ENCODE measurements at regions not wholly inside any gene's neighbourhood (a gene's known extent, or its start where the extent isn't known, plus 50 kb on each side); places are given as distances from the start of the nearest gene placed in this dataset.

DNA sequence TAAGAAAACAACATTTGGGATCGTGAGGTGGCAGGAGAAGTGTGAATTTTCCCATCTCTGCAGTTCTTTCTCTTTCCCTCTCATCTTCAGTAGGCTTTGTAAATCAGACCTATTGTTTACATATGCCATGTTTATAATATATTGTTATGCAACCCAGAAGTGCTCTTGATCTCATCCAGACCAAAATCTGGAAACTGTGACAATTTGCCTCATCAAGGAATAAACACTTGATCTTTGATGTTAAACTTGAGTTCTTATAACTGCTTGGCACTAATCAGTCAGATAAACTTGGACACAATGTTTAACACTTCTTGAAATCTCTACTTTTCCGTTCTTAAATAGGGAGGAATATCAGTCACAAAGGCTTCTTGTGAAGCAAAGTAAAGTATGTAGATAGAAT is 384.7 kb downstream of the DMRT2 start:
- DNase-seq: no peak

DNA sequence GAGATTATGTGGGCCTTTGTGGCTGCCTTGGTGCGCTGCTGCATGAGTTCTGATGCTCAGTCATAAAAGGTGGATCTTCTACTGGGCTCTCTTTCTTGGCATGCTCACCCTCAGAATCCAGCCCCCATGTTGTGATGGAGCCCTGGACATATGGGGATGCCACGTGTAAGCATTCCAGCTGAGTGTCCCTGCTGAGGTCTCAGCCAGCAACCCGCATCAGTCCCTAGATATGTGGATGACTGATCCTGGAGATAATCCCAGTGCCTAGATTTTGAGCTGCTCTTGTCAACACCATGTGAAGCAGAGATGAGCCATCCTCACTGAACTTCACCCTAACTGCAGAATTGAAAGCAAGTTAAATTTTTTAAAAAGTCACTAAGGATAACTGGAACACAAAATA is 390.1 kb downstream of the DMRT2 start:
- DNase-seq: no peak

DNA sequence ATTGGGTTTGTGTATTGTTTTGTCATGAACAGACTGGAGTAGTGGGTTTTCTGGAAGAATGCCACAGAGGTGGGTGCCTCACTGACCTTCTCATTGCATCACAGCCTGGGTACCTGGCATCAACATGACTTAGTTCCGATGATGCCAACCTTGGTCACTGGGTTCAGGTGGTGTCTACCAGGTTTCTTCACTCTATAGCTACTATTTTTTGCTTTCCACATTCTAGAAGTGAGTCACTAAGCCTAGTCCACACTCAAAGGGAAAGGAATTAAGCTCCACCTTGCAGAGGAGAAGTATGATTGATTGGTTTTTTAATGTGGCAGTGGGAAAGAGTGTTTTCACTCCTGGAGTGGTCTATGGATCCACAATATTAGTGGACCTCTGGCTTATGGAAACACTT is 391.9 kb downstream of the DMRT2 start:
- DNase-seq: no peak

DNA sequence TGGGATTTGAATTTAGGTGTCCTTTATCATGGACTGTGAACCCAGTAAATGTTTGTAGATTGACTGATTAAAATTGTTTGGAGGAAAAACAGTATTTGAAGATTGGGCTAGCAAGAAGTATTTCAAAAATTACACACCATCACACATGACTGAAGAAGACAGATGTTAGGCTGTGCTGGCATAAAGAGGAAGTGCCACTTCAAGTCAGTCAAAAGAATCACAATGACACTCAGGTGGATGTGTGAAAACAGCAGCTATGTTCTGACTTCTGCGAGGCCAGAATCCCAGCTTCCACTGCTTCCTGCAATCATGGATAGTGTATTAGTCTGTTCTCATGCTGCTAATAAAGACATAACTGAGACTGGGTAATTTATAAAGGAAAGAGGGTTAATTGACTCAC is 393.3 kb downstream of the DMRT2 start:
- DNase-seq: no peak

DNA sequence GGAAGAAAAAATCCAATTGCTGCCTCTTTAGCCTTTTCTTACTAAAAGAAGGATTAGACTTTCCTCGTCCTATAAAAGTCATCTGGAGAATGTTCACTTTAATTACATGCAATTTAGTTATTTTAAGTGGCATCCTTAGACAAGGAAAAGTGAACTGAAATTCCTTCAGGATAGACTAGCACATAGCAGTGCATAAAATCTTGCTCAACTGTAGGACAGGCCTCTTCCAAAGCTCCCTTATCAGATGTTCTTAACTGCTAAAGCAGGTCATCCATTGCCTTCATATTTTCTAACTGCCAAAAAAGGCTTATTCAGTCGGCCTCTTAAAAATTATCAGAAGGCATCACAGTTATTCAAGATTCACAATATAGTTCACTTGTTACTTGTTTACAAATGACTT is 396.5 kb downstream of the DMRT2 start:
- DNase-seq: no peak

DNA sequence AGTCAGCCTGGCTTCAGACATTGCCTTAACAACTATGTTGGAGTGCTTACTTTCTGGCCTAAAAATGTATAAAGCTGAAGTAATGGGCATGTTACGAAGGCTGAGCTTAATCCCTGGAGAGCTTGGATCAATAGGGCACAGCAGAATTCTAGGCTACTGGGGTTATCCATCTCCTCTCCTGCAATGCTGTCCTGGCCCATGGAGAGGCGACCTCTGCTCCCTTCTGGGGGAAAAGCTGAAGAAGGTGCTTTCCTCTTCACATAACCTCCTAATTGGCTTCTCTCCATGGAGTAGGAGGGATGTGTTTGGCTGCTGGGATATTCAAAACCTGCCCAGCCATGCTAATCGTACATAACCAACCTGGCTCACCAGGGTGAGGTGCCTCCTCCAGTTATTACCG is 403.5 kb downstream of the DMRT2 start:
- DNase-seq: no peak

DNA sequence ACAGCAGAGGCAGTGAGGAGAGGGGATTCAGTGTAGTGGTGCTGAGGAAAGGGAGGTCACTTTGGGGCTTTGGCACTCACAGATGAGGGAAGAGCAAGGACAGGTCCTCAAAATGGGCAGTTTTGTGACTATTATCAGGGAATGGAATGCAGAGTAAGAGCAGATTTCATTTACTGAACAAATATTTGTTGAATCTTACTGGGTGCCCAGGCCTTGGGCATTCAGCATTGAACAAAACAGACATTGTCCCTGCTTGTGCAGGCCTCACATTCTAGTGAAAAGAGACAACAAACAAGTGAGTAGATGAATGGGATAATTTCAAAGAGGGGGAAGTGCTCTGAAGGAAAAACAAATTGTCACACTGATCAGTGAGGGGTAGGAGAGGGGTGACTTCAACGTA is 404.1 kb downstream of the DMRT2 start:
- DNase-seq: no peak

DNA sequence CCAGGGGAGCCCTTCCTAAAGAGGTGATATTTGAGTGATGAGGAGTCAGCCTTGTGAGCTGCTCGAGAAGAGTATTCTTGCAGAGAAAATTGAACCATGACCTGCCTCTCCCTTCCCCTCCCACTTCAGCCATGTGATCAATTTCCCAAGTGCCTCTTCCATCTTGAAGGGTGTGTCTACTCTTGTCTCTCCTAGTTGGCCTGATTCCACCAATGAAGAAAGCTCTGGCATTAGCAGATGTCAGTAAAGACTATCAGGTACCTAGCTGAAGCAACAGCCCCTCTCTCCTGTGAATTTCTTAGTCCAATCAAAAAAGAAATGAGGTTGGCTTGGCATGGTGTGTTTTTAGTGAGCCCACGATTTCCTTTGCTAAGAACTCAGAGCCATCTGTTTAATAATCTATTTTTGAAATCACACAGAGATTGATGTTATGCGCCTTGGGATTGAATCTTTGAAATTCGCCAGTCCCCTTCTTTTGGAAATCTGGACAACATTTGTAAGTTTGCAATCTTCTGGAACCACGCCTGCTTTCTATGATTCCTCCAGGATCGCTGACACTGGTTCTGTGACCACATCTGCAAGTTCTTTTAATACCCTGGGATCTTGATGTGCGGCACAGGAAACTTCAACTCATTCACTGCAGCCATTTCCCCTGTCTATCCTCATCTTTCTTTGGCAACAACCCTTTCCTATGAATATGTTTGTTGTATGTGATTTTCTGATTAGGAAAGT is 404.6 kb downstream of the DMRT2 start:
- DNase-seq: no peak

DNA sequence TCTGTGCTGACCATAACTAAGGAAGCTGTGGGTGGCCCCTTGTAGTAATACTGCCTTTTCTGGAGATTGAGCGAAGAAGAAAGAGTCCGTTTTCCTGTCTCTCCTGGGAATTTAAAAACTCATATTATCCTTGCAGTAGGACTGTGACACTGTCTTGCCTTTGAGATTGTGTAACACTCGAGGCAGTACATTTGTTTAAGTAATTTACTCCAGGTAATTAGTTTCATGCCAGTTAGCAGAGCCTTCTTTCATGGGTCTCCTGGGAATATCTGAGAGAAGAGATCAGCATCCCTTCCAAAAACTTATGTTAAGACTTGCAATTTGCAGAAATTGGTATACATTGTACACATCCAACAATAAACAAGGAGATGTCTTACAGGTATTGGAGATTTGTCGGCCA is 405.6 kb downstream of the DMRT2 start:
- DNase-seq: no peak

DNA sequence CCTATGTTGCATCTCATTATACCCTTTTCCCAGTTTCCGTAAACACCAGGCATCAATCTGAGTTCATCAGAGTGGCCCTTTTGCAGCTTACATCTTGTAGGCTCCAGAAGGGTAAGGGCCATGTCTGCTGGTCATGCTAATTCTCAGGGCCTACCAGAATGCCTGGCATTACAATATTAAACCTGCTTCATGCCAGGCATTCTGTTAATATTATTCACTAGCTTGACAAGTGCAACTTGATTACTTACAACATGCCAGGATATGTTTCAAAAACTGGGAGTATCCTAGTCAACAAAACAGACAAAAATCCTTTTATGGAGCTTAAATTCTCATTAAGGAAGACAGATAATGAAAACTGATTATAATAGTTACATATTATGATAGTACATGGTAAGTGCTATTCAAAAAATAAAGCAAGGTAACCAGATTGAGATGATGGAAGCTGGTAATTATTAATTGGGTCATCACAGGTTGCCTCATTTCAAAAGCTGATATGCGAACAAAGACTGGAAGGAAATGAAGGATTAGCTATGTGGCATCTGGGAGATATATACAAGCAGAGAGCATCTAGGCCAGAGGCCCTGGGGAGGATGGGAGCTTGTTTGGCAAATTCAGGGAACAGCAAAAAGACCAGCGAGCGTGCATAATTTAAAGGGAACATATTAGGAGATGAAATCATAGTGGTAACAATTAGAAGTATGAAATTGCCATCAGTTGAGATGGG is 406.3 kb downstream of the DMRT2 start:
- no peak for DNase-seq

DNA sequence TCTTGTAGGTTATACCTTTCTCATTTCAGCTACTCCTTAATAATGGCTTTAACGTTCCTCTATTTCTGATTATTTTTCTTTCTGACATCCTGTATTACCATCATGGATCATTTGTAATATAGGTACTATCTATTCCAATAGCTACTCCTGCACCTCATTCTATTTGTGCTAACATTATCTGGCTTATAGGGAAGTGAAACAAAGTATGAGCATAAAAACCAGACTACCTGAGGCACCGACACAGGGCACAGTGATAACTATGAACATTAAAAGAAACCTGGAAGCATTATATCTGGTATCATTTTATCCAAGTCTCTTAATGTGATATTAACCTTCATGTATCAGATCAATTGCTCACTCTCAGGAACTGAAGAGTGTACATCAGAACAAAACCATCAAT is 407.3 kb downstream of the DMRT2 start:
- no peak for DNase-seq

DNA sequence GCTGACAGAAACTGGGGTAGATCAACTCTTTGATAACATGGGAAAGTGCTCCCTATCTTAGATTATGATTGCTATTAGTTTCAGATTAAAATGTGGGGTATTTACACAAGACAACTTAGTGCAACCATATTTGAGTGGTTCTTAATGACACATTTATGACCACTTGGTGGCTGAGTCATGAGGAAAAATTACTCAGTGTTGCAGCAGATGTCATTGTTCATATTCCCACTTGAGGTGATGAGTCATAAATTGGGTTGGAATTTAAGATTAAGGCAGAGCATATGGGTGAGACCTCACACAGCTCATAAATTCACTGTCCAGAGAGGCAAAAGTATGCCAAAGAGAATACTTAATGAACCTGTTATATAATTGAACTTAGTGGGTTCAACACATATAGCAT is 408.3 kb downstream of the DMRT2 start:
- DNase-seq: no peak

DNA sequence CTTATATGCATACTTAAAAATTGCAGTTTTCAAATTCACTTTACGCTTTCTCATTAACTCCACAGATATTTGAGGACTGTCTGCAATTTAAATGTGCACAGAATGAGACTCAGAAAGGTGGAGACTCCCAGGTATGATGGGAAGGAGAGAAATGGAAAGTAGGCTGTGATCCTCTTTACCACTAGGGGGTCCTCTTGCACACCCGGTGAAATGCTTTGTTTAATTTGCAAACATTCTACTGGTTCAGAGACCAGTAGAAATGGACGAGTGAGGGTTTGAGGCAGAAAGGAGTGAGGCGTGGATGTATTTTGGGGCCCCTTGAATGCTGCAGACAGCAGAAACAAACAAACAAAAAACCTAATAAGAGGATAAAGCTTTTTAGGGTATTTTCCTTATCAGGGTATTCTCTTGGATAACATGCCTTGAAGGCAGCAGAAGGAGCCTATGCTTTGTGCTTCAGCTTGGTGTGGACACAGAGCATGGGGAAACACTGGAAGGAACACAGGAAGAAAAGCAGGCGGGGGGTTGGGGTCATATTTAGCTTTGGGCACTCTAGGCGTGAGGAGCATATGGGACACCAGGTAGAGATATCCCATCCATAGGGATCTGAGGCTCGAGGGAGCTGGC is 410.1 kb downstream of the DMRT2 start:
- DNase-seq: no peak

DNA sequence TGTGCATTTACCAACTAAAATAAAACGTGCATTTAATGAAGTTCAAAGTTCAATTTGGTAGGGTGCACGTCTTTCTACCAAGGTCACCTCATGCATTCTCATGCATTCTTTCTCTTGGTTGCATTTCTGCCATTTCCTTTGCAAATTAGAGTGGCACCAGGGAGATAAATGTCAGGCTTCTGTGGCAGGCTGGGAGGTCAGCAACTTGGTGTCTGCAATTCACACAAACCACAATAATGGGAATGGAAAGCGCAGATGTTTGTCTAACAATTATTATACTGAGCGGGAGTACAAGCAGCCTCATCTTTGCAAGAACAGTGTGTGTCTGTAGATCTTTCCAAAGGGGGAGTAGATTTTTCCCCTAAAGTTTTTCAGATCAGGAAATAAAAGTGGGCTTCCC is 411.7 kb downstream of the DMRT2 start:
- DNase-seq: no peak

DNA sequence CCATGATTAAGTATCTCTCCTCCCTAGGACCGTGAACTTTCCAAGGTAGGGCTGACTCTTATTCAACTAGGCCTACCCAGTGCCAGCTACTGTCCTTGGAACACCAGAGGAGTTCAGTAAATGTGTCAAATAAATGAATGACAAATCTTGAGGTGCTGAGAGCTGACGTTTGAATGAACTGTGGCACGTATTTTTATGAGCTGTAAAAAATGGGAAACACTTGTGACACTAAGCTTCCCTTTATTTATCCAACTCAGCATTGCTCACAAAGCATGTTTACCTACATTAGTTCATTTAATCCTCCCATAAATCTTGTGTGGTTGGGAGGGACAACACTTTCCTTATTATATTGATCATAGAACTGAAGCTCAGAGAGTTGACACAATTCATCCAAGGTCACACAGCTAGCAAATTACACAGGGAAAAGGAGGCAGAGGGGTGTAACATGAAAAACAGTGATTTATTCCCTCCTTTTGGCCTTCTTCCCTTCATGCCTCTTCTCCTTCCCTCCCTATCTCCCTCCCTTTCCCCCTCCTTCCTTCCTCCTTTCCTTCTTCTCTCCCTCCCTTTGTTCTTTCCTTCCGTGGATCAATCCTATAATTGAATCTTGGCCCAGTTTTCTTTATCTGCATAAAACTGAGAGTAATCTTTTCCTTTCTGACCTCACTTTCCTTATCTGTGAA is 412.6 kb downstream of the DMRT2 start:
- no peak for DNase-seq

DNA sequence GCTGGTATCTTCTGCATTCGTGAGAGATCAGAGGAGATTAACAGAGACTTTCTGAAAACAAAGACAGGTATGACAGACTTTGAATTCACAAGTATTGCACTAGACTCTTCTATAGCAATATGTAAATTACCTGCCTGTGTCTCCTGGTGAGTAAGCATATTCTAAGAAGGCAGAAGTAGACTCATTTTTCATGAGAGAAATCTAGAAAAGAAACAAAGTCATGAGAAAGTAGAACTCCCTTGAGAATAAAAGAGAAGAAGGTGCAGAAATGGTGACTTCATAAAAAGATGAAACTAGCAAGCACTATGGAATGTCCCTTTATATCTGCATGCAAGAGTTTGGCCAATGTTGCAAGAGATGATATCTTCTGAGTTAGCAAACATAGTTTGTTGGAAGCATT is 419.8 kb downstream of the DMRT2 start:
- DNase-seq: no peak

DNA sequence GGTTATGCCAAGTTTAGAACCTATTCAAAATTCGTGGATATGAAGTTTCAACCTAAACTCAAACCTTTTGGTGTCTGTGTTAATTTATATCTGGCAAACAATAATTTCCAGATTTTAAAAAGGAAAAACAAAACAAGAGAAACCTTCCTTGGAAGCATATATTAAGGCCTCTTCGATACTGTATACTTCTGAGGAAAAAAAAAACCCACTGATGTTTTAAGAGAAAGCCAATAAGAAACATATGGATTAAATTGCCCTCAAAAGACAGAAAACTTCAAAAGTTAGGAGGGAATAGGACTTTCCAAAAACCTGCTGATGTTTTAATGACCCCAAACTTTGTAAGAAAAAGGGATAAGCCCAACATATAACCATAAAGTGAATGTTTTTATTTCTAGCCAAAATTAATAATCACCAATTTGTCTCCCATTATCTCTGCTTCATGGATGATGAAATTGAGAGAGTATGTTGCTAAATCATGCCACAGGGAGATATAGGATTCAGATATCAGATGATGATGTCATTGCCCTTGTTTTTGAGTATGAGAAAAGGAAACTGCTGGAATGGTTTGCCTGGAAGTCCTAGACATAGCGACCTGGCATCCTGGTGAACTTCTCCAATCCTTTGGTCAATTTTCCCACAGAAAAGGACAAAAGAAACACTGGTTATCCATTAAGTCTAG is 423.9 kb downstream of the DMRT2 start:
- DNase-seq: no peak

DNA sequence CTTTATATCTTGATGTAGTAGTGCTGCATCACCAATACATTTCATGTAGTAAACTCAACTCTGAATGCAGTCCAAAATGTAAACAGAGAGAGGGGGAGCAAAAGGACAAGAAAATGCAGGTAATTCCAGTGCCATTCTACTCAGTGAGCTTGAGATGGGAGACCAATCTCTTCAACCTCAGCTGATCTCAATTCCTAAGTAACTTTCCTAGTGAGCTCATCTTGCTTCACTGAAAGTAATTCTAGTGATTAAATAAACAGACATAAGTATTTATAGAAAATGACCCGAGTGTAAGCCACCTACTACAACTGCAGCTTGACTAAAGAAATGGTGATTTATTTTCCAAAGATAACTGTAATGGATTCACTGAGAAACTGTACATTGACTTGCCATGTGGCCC is 424.5 kb downstream of the DMRT2 start:
- no peak for DNase-seq

DNA sequence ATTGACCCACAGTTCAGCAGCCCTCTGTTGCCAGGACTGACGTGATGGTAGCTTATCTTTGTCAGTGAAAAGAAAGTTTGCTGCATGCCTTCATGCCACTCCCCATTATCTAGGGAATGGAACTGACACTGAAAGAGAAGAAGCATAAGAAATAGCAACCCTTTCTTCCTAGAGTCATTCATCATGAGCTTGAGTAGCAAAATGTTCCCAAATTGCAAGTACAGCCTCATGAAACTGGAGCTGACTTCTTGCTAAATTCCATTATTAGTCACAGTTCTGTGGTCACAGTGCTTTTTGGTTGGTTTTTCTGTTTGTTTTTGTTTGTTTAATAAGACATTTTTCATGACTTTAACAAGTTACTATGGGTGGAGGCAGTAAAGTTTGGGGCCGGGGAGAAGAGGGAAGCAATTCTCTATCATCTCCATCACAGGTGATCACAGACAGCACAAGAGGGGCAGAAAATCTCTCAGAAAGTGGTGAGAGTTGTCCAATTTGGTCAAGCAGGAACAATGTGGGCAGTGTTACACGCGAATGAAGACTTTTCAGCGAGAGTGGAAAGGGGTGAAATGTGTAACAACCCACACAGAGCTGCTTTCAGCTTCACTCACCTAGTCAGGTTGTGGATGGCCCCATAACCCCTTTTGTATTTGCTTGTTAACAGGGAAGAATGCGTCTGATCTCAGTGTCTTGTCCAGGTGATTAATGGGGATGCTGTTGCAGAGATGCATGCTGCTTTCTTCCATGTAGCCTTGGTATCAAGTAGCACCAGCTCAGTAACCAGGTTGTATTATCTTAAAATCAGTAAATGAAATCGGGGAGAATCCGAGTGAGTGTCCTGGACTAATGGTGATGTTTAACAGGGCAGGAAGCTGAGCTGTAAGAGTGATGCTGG is 440.4 kb downstream of the DMRT2 start:
- DNase-seq: no peak

DNA sequence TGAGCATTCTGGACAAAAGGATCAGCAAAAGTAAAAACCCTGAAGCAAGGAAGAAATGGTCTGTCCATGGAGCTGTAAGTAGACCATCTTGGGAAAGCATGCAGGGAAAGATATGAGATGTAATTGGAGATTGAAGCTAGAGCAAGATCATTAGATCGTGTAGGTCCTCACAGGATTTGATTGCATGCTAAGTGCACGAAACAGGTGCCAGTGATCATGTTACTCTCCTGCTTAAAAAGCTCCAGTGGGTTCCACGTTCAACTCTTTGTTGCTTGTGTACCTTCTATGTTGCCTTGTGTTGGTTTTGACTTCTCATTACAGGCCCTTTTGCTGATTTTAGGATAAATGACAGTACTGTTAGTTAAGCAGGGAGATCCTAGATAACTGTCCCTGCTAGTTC is 442.0 kb downstream of the DMRT2 start:
- no peak for DNase-seq

DNA sequence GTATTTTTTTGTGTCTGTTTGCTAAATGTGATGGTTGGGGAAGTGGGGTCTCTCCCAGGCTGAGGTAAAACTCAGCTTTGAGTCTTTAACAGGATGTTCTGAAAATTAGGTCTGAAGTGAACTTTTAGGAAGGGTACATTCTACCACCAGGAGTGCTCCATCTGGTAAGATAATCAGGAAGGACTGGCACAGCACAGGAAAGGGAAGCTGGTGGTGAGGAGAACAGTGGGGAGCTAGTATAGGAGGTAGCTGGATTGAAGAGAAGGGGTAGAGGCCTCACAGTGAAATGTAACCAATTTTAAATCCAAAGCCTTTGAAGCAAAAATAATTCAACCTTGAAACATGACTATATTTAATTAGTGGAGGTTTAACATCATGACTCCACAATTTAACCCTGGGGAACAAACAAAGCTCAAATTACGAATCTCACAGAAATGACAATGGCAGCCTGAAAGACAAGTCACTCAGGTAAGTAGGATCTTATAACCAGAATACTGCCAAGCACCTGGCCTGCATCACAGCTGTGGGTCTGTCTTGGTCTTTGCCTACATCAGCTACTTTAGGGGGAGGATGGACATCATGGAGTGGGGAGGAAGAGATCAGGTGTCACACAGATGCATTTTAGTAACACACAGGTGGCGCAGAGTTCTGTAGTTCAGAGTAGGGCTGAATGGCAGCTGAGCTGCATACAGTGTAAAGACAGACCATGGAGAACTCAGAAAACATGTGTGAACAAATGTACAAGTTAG is 445.3 kb downstream of the DMRT2 start:
- no peak for DNase-seq
